Activated CD8-positive, alpha-beta memory T cell treated with anti-CD3 and anti-CD28 coated beads for 4 hours (primary cell): ENCODE measurements at regions not wholly inside any gene's neighbourhood (a gene's known extent, or its start where the extent isn't known, plus 50 kb on each side); places are given as distances from the start of the nearest gene placed in this dataset.

Experiments
- DNase-seq, 2 donors: peaks; one replicate each; pipeline ENCODE4 v3.0.0-alpha.2; 2020; ENCODE audit warnings: low read depth in 2 of 2

DNA sequence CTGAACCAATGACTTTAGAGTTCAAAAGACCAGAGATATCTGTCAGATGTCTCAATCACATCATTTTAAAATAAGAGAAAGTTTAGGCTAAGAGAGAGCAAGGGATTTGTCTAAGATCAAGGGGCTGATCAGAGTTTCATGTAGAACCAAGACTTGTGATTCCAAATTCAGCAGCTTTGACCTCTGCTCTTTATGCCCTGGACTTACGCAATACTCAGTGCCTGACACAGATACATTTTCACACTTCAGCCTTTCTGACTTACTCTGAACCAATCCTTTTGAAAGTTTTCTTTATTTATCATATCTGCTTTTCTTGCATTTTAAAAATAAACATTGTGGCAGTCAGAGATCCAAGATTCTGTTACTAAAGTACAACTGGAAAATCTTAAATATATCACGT, 428.0 kb downstream of the PLPP3 start:
- DNase-seq = no peak

DNA sequence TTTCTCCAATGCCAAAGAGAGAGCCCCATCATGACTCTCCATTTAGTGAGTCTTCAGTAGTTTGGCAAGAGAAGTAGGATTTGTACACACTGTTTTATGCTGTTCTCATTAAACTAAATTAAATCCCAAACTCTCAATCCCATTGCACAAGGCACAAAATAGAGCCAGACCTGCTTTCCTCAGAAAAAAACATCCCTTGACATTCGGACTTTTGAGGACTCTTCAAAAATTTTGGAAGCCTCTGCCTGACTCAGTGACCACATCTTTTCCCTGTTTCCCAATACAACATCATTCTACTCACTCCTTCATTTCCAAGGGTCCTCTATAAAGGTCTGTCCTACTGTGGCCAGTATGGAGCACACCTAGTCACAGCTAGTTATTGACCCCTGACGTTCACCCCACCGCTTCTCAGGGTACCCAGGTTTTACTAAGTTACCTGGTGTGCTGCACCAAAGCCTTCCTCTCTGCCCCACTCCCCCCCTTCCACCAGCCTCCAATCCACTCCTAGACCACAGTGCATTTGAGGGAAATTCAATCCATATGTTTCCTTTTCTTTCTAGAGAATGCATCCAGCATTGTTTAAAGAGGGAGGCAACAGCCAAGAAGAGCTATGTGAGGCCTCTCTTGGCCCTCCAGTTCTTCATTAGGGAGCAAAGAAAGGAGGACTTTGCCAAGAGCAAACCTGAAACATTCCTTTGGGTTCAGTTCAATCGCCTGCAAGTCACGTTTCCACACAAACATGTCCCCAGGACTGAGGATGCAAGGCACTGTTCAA, 428.7 kb downstream of the PLPP3 start:
- DNase-seq = no peak

DNA sequence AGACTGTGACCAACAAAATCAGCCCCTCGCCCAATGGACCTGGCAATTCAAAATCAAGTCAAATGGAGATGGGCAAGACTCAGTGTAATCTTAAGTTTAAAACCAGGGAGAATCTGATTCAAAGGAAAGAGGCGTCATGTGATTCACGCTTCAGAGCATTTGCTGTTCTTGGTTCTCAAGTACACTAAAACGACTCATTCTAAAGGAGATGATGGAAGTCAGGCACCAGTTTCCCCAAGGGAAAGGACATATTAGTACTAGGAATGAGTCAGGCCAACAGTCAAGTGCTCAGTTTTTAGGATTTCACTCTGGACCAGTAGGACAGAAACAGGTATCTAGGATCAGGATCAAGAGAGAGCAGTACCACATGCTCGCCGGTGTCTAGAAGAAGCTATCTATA, 429.6 kb downstream of the PLPP3 start:
- no peak for DNase-seq

DNA sequence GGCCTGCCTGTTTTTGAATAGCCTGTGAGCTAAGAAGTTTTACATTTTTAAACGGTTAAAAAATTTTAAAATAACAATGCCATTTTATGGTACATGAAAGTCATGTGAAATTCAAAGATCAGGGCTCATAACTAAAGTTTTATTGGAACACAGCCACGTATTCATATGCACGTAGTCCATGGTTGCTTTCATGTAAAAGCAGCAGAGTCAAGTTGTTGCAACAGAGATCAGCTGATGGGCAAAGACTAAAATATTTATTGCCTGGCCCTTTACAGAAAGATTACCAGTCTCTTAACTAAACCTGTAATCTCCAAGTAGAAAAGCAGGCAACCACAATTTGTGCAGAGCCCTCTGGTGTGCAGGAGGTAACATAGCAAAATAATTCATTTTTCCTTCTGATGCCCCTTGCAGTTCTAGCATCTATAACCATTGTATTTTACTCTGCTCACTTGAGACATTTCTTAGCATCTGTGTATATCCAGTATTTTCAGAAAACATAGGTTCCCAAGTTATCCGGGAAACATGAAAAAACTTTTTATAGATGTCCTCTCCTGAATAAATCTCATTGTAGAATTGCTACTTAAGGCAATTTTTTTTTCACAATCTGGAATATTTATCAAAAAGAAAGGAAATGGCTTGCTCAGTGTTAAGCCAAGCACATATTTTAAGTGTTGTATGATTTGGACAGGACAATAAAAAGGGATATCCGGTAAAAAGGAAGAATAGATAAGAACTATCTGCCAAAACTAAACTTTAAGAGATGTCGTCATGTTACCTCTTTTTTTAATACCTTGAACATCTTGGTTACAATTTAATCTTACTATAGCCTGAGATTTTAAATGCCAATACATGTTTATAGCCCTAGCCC, 430.8 kb downstream of the PLPP3 start:
- DNase-seq = no peak

DNA sequence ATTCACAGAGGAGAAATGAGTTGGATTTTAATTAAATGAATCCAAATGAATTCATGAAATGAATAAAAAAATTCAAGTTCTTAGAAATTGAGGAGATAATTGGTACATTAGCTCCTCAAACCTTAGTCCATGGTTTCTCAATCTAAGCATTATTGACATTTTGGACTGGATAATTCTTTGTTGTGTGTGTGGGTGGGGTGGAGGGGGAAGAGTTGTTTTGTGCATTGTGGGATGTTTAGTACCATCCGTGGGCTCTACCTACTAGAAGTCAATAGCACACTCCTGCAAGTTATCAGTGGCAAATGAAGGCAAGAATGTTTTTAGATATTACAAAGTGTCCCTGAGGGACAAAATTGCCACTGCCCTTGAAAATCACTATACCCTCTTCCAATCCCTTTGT, 431.9 kb downstream of the PLPP3 start:
- no peak for DNase-seq

DNA sequence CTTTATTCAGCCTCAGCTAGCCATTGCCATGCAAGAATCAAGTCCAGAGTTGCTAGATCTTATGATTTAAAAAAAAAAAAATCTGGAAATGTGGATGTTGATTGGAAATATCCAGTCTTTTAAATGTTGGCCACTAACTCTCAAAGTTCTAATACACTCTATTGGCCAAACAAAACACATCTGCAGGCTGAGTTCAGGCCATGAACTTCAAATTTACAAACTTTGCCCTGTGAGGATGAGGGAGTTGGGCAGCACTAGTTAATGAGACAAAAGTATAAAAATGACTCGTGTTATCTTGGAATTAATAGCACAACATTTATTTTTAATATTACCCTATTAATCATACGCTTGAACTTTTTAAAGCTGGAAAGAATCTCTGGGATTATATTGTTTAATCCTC, 432.3 kb downstream of the PLPP3 start:
- DNase-seq = no peak

DNA sequence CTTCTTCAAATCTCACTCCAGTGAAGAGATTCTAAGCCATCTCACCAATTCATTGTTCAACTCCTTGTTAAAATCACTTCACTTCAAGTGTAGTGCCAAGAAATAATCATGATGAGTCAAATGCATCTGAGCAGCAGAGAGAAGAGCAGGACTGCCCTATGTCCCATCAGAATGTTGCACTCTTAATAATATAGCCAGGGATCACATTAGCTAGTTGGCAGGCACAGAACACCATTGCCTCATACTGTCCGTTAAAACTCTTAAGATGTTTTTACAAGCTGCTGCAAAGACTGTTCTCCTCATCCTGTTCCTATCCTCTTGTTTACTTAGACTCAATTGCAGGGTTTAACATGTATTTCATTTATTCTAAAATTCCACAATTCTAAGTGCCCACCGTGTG, 432.9 kb downstream of the PLPP3 start:
- DNase-seq = no peak

DNA sequence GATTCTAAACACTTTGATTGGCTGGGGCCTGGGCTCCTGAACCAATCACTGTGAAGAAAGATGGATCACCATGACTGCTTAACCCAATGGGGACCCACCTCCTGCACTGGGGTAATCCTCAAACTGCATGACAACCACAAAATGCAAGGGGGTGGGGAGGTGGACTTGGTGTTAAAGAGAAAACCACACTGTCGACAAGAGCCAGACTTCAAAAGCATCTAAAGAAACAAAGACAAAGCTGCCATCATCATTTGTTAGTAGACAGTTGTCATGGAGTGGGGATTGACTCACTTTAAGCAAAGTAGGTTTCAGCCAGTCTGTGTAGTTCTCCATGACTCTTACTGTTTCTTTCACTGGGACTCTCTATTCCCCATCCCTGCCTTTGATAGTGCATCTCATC, 433.8 kb downstream of the PLPP3 start:
- no peak for DNase-seq

DNA sequence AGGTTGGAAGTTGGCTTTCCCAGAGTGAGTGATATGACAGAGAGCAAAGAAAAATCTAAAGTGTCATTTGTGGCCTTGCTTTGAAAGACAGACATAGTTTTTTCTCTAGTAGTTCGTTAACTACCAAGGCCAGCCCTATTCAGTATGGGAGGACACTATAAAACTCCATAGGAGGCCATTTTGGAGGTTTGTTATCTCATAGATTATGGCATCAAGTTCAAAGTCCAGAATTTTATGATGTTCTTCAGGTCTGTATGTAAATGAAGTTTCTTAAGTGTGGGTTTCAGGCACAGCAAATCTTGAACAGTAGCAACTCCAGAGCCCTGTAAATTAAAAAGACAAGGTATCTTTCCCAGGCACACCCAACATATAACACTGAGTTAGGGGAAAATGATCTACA, 437.1 kb downstream of the PLPP3 start:
- no peak for DNase-seq

DNA sequence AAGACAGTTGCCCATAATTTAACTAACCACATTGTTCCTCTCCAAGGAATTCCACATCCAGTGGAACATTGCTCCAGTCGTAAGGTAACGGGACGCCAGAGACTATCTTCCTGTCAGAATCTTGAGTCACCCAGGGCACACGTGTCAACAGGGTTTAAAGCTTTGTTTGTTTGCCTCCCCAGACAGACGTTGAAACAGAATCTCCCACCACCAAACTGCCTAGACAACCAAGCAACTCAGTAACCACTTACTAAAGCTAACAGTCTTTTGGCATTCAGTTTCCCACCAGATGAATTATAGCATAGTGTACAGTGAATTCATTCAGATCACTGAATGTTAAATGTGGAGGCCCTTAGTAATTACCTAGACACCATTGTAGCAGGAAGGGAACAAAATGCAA, 439.5 kb downstream of the PLPP3 start:
- no peak for DNase-seq

DNA sequence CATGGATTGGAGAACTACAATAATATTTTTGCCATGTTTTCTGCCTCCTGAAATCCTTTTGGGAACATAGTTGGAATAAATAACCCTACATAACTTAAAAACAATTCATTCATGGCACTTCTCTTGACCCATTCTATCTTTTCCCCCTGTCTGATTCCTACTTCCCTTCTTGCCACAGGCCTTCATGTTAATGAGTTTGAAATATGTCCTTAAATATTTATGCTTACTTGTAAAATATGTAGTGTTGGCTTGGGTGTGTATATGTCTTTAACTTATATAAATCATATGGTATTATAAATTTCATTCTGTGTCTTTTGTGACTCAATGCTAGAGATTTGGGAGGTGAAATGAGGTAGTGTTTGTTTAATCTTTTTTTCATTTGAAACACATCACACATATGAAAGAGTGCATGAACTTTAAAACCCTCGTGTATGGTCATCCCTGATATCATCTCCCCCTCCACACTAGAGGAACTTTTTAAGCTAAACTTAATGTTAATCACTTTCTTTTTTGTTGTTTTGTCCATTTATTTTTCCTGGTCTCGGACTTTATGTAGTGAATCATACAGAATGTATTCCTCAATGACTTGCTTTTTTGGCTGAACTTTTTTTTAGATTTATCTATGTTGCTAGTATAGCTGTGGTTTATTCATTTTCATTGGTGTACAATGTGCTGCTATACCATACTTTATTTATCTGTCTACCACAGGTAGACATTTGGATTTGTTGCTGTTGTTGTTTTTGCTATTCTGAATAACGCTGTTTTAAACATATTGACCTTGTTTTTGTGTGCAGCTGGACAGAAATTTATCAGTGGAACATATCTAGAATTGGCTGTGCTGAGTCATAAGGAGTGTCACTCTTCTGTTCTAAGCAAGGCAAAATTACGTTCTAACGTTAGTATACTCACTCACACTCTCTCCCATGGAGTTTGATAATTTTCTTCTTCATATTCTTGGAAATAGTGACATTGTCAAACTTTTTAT, 441.6 kb downstream of the PLPP3 start:
- DNase-seq = no peak

DNA sequence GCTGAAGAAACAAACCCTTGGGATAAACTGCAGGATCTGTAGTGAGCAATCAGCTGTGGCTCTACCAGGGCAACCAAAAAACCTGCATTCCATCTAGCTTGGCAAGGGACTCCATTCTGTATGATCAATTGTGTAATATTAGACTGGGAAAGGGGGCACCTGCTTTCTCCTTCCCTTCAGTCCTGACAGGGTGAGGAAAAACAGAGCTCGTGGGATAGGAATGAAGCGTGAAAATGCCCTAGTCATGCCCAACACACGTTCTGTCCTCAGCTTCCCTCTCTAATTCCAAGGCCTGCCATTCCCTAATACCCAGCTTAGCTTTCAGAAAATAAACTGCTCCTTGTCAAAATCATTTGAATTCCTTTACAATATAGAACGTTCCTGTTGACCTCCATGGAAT, 442.3 kb downstream of the PLPP3 start:
- no peak for DNase-seq

DNA sequence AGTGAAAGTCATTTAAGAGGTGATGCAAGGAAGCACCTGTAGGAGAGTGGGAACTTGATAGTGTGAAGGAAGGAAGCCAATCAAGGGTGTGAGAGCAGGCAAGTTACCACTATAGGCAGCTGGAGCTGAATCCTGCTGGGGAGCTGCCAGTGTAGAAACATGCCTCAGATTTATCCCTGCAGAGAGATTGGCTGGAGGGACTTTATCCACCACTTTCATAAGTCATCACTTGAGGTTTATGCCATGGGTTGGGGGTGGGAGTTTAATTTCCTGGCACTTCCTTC, 443.6 kb downstream of the PLPP3 start:
- no peak for DNase-seq

DNA sequence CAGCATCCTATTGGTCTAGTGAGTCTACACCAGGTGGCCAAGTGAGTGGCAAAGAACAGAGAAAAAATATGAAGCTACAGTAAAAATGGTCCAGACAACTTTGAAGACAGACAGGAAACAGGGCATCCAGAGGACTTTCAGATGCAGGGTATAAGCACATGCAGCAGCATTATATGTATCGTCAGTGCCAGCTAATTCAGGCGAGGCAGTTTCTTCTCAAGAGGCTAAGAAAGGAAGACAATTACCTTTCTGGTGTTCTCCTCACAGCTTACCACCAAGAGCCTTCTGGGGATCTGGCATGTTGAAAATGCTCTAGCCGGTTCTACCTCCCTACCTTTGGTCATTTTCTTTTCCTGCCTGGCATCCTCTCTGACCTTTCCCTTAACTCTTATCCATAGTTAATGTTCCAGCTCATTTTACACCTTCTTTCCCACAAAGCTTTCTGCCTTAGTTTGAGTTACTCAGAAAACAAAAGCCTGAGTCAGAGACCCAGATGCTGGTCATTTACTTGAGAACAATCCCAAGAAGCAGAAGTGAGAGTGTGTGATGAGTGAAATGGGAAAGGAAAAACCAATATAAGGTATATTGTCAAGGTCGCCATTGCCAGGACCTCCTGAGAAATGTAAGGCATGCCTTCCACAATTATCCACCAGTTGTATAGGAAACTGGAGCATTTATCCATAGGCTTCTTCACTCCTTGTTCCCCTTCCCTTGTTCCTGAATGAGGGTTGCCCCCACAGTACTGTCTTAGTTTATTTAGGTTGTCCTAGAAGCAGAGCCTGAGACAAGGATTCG, 444.1 kb downstream of the PLPP3 start:
- DNase-seq = no peak

DNA sequence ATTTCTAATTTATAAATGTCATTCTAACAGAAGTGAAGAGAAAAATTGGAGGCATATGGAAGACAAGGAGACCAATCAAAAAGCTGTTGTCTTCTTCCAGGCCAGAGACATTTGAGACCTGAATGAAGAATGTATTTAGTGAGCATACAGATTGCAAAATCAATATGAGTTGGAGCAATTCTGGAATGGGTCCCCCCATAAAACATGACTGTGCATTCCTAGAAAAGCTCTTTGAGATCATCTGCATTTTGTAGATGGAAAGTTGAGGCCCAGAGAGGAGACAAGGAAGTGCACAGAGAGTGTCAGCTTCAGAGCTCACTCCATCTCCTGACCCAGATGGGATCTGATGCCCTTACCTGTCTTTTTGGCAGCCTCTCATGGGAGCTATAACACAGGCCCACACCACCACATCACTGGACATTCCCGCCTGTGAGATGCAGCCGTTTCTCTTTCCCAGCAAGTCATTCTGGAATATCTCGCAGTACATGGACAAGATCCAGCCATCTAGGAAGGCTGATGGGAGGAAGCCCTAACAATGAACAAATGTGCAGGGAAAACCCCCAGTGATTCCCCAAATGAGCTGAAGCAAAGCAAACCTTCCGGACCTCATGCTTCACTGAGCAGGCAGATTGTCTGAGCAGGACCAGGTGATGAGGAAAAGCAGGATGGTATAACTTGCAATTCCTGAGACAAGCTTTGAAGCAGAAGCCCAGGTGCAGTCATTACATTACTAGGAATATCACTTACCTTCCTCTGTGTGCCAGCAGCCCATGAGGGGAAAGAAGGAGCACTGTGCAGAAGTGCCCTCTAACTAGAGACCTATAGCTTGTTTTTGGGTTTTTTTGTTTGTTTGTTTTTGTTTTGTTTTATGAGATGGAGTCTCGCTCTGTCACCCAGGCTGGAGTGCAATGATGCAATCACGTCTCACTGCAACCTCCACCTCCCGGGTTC, 445.6 kb downstream of the PLPP3 start:
- DNase-seq = no peak

DNA sequence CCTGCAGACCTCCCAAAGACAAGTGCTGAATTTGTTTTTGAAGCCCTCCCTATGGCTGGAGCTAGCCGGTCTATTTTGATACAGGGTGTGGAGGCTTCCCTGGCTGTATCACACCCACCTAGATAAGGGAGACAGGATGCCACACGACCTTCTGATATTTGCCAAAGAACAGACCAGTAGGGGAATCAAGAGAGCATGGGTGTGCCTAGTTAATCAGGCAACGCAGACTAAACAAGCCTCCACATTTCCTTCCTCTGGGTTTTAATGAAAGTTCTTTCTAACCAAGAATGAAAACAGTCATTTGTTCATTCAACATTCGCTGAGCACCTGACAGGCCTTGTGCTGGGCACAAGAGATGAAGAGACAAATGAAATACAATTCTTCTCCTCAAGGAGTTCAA, 446.8 kb downstream of the PLPP3 start:
- DNase-seq = no peak

DNA sequence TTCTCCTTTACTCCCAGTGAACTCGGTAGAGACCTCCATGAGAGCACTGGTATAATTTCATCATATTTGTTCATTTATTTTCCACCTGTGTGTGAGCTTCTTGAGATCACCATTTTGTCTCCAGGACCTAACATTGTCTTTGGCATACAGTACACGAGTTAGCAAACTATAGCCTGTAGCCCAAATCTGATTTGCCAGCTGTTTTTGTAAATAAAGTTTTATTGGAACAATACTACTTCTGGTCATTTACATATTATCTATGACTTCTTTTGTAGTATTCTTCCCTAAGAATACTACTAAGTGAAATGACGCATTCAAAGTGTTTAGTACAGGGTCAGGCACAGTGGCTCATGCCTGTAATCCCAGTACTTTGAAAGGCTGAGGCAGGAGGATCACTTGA, 449.5 kb downstream of the PLPP3 start:
- no peak for DNase-seq

DNA sequence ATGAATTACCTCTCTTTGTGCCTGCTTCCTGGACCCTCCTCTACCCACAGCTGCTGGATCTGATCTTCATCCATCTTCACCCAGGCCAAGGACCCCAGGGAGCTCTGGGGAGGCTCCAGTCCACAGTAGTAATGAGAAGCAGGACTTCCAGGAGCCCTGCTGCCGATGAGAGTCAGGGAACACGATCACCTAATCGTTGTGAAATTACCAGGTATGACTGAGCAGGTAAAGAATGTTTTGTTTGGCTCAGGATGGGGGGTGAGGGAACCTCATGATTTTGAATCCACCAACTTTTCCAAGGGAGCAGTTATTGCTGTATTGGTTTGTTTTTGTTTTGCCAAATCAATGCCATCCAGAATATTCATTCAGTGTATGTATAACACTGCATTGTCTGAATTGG, 454.0 kb downstream of the PLPP3 start:
- DNase-seq = no peak

DNA sequence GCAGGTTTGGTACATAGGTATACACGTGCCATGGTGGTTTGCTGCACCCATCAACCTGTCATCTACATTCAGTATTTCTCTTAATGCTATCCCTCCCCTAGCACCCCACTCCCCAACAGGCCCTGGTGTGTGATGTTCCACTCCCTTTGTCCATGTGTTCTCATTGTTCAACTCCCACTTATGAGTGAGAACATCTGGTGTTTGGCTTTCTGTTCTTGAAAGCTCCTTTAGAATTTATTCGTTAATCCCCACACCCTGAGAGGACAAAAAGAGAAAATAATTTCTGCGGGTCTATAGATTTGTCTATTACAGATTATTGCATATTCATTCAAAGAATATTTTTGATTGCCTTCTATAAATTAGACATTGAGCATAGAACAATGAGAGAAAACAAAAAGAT, 455.5 kb downstream of the PLPP3 start:
- no peak for DNase-seq

DNA sequence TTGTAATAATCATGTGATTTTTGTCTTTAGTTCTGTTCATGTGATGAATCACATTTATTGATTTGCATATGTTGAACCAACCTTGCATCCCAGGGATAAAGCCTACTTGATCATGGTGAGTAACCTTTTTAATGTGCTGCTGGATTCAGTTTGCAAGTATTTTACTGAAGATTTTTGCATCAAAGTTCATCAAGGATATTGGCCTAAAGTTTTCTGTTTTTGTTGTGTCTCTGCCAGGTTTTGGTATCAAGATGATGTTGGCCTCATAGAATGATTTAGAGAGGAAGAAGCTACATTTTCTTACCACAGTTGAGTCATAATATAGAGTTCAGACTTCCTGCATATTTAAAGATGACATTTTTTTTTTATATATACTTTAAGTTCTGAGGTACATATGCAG, 455.9 kb downstream of the PLPP3 start:
- no peak for DNase-seq
